ENCODE measurements at regions not wholly inside any gene's neighbourhood (a gene's known extent, or its start where the extent isn't known, plus 50 kb on each side); places are given as distances from the start of the nearest gene placed in this dataset.

GRCh38 chr3:71838406-71838805 lies 53.5 kb upstream of the PROK2 start:
- no peaks in the 10 kb centered on the region for H3K36me3 ChIP-seq
- no peak for FAIRE-seq
- no peak overlapping the region for H3K4me3 ChIP-seq
- intact Hi-C loops (cut with DNase I): no loop called here
- H3K9me3 ChIP-seq: no peaks in the 10 kb centered on the region
- no peaks in the 10 kb centered on the region for H3K27me3 ChIP-seq
- H3K27ac ChIP-seq: no peak overlapping the region
- 84 to 91% methylated on average over 1 of the region's 1 CpG for WGBS, 2 donors
- DNase-seq: no peak
- ATAC-seq: no peak
- no peak for TF ChIP-seq CTCF (IDR thresholded peaks at IDR 0.05)
- H3K4me1 ChIP-seq: no peaks in the 10 kb centered on the region
